GM19240 (cell line): ENCODE measurements at regions not wholly inside any gene's neighbourhood (a gene's known extent, or its start where the extent isn't known, plus 50 kb on each side); places are given as distances from the start of the nearest gene placed in this dataset.

Experiments
- DNase-seq: peaks from one replicate; pipeline ENCODE4 v3.0.0; 2011; ENCODE audit warnings: low spot score; ENCODE audit not compliant: insufficient read length

DNA sequence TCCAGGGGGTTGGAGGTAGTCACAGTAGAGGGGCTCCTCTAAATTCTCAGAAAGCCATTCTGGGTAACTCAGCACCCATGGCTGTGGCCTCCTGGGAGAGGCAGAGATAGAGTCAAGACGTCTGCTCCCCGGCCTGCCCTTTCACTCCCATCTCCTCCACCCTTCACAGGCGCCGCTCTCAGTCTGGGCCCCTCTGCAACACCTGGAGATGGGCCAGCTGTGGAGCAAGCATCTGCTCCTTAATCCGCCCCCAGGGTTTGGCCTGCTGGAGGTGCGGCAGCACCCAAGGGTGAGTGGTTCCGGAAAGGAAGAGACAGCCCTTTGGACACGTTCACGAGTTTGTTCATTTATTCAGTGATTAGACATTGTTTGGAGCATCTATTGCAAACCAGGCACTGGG, 271.3 kb downstream of the BMP7 start:
- DNase-seq: no peak

DNA sequence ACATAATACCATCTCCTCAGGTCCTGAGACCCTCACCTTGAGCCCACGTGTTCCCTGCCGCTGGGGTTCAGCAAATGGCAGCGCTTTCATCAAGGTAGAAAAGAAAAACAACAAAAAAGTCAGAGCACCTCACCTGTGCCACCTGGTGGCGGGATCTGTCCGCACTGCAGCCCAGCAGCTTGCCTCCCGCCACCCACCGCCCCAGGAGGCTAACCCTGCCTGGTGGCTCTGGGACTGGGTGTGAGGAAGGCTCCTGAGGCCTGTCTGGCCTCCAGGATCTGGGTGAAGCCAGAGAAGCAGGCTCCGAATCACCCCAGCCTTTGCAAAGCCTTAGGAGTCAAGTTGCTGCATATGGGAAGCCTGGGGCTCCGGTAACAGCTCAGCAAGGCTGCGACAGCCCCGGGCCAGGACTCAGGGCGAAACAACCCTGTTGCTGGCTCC, 270.8 kb downstream of the BMP7 start:
- peak; percentile 16 for DNase-seq

GRCh38 chr20:56996533-56996932, 269.9 kb downstream of the BMP7 start:
- DNase-seq: no peak

DNA sequence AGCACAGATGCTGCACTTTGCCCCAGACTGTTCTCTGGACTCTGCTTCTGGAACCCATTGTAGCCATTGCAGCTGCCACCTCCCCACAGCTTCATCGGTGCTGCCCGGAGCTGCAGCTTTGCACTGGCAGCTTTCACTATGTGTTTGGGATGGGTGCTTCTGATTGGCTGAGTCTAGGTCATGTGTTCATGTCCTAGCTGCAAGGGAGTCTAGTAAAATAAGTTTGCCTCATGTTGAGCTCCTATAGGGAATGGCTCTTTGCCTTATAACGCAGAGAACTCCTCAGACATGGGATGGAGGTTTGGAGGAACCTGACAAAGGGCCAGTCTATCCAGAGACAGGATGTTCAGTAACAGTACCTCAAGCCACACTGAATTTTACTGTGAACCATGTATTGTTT, 268.0 kb downstream of the BMP7 start:
- no peak for DNase-seq

GRCh38 chr20:57000441-57000968, 265.9 kb downstream of the BMP7 start:
- no peak for DNase-seq

DNA sequence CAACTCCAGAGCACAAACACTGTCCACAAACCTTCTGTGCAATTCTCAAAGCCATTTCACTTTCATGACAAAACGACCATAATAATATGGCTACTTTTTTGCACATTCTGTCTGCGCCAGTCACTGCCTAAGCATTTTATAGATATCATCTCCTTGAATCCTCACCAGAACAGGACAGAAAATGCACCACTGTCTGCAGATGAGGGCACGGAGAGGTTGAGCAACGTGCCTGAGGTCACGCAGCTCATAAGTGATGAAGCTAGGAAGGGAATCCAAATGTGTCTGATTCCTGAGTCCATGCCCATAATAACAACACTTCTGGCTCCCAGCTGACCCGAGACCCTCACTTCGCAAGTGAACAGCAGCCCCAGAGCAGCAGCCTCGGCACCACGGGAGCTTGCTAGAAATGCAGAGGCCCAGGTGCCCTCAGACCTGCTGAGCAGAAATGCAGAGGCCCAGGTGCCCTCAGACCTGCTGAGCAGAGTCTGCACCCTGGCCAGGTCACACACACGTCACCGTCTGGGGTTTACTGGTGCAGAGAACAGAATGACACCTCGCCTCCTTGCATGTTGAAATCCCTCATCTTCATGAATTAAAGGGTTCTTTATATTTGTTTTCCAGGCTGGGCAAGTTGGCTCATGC, 265.2 kb downstream of the BMP7 start:
- DNase-seq: no peak

DNA sequence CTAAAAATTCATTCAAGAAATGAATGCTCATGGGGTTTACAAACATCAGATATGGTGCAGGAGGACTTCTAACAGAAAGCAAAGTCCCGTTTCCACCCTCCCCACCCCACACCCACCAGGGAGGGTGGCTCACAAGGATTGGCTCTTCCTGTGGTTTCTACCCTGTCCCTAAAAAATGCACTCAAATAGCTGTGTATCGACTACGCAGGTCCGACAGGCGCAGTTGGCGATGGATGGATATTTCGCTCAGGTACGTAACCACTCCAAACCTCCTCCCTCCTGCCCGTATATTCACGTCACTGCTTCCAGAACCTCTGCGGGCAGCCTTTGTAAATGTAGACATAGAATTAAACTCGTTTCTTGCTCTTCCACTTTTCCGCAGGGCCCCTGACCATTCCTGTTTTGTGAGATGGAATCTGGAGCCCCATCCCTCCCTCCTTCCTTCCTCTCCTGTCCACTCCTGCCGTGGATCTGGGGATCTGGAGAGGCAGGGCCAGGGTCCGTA, 264.3 kb downstream of the BMP7 start:
- DNase-seq: no peak

GRCh38 chr20:57003012-57003411, 263.4 kb downstream of the BMP7 start:
- DNase-seq: no peak

DNA sequence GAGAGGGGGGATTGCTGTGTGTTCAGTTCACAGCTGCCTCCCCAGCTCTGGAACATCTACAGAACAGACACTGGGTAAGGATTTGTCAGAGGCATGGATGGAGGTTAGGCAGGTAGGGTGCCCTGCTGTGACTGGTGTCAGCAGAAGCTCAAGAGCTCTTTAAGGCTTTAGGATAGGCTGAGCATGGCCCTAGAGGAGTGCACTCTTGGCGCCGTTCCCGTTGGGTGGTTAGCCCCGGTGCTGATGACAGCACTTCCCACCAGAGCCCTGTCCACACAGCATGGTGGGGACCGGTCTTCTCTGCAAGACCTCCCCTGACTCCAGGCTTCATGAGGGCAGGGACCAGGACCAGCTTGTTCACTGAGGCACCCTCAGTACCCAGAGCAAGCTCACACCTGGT, 262.0 kb downstream of the BMP7 start:
- no peak for DNase-seq

- no peak for DNase-seq
These were observed 261.2 kb downstream of the BMP7 start for GRCh38 chr20:57004951-57005933.

DNA sequence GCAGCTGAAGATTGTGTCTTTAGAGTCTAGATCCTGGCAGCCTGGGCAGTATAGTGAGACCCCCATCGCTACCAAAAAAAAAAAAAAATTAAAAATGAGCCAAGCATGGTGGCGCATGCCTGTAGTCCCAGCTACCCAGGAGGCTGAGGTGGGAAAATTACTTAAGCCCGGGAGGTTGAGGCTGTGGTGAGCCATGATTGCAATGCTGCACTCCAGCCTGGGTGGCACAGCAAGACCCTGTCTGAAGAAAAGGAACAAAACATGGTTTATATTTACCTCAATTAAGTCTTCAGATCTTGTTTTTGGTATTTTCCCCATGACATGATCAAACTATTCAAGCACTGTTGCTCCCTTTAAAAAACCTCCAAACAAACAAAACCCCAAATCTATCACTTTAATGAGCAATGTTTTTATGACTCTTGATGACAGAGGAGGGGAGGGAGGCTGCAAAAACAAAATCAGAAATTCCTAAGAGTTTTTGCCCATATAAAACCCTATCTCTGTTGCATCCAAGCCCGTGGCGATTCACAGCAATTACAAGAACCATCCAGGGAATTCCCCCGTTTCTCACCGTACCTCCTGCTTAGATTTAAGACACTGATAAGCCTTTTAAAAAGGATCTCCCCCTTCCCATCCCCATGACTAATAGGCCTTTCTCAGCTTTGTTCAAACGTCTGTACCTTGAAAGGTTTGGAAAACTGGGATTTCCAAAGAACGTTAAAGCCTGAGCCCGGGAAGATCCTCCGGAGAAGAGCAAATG, 259.9 kb downstream of the BMP7 start:
- DNase-seq: no peak

GRCh38 chr20:57007171-57007540, 259.3 kb downstream of the BMP7 start:
- no peak for DNase-seq

- DNase-seq: no peak
These were observed 258.2 kb downstream of the BMP7 start for GRCh38 chr20:57008217-57008616.

GRCh38 chr20:57009355-57009754, 257.1 kb downstream of the BMP7 start:
- DNase-seq: no peak

- no peak for DNase-seq
These were observed 256.7 kb downstream of the BMP7 start for GRCh38 chr20:57009775-57010174.

DNA sequence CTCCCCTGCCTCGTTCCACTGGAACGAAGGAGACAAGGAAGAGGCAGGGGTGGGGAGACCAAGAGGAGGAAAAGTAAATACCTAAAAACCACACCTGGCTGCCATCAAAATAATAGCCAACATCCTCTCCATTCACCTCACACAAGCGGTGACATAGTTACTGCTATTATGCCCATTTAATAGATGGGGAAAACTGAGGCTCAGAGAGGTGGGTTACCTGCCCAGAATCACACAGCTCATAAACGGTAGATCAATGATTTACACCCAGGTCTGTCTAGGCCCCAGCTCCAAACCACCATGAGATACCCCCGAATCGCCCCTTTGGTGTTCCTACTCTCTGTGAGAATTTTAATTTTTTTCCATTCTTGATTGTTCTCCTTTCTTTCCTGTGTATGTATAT, 253.8 kb downstream of the BMP7 start:
- no peak for DNase-seq

GRCh38 chr20:57013217-57013616, 253.2 kb downstream of the BMP7 start:
- no peak for DNase-seq

DNA sequence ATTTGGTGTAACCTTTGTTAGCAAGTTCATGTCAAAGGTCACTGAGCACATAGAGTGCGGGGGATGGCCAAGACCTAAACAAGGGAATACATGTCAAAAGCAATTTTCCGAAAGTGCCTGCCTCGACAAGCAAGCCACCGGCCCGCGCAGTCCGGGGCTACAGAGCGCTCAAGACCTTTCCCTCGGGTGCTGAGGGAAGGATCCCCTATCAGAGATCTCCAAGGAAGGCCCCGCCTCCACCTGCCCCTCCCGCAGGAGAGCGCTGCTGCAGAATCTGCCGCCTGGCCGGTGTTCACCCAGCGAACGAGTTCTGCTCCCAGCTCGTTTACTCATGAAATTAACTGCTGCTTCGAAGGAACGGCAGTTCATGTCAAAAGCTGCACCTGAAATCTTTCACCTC, 252.7 kb downstream of the BMP7 start:
- no peak for DNase-seq

- no peak for DNase-seq
These were observed 246.1 kb downstream of the BMP7 start for GRCh38 chr20:57020364-57020763.

DNA sequence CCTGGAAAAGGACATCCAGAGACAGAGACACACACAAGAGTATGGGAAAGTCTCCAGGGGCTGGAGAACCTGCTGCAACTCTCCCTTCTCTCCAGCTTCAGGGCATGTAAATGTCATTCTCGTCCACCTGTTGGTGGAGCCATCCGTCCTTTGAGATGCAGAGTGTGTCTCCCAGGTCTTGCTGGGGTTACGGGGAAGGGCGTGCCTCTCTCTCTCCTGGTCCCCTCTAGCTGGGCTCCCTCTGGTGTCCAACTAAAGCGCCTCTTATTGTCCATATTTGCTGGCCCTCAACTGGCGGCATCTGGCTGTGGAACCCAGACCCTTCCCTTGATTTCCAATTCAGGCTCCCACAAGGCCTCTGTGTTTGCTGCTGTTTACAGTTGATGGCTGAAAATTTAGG, 244.1 kb downstream of the BMP7 start:
- DNase-seq: no peak

DNA sequence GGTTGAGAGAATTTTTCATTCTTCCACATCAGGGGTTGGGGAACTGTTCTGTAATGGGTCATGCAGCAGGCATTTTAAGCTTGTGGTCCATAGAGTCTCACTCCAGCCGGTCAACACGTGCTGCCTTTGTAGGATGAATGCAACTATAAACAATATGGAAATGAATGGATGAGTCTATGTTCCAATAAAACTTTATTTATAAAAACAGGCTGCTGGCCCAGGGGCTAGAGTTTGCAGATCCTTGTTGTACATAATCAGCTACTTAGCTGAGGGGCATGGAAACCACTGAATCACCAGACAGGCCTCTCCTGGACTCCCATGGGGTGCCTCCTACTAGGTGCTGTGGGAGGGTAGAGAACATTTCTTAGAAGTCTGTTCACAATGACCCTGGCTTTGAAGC, 243.4 kb downstream of the BMP7 start:
- DNase-seq: no peak

DNA sequence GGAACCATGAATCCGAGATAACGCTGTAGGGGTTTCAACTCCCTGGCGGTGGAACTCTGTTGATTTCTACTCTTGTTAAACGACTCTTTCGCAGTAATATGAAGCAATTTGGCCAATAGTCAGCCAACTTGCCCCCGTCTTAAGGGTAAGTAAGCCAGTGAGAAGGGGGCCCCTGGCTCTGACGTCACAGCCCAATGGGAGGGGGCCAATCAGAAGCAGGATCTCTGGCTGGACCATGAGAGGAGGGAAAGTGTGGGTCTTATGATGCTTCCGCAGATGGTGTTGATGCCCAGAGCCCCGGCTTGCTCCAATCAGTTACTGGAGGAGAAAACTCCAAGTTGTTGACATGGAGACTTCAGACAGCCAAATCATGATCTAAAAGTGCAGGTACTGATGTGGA, 242.4 kb downstream of the BMP7 start:
- no peak for DNase-seq
